ENCODE measurements at regions not wholly inside any gene's neighbourhood (a gene's known extent, or its start where the extent isn't known, plus 50 kb on each side); places are given as distances from the start of the nearest gene placed in this dataset.
"Not testable (repeated sequence)": the region's sequence is repeated elsewhere in the genome, so short reads cannot be mapped to it uniquely, and the experiment has no call there.

- WGBS, 2 donors, result 70 to 71% methylated on average over 3 of the region's 3 CpGs
- no peak for DNase-seq (ENCODE audit: low spot score in 2 of 2)
- Histone ChIP-seq H3K4me1 (no peaks in the 10 kb centered on the region), H3K4me3 (no peak overlapping the region), H3K27me3 (no peaks in the 10 kb centered on the region), H3K27ac (no peak overlapping the region), H3K9me3 (peaks cover 0 to 3% (median 0%) of the 10 kb centered on the region in 4 donors), H3K36me3 (no peaks in the 10 kb centered on the region)
- TF ChIP-seq EP300 (IDR thresholded peaks at IDR 0.05) (no peak), POLR2A (IDR thresholded peaks at IDR 0.05) (no peak), CTCF (IDR thresholded peaks at IDR 0.05) (no peak)
Measured at GRCh38 chr14:43671716-43672485, 835.2 kb downstream of the FSCB start.

DNA sequence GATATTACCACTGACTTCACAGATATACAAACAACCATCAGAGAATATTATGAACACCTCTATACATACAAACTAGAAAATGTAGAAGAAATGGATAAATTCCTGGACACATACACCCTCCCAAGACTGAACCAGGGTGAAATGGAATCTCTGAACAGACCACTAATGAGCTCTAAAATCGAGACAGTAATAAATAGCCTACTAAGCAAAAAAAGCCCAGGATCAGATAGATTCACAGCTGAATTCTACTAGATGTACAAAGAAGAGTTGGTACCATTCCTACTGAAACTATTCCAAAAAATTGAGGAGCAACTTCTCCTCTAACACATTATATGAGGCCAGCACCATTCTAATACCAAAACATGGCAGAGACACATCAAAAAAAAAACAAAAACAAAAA, 837.7 kb downstream of the FSCB start:
- Histone ChIP-seq H3K4me1 (no peaks in the 10 kb centered on the region), H3K4me3 (no peak overlapping the region), H3K36me3 (no peaks in the 10 kb centered on the region), H3K9me3 (peaks cover 0 to 3% (median 0%) of the 10 kb centered on the region in 4 donors), H3K27me3 (no peaks in the 10 kb centered on the region), H3K27ac (no peak overlapping the region)
- DNase-seq (ENCODE audit: low spot score in 2 of 2), result no peak
- TF ChIP-seq EP300 (IDR thresholded peaks at IDR 0.05), result no peak
- TF ChIP-seq POLR2A (IDR thresholded peaks at IDR 0.05), result no peak
- TF ChIP-seq CTCF (IDR thresholded peaks at IDR 0.05), result no peak
- 59 to 75% methylated on average over 1 of the region's 1 CpG for WGBS, 2 donors

DNA sequence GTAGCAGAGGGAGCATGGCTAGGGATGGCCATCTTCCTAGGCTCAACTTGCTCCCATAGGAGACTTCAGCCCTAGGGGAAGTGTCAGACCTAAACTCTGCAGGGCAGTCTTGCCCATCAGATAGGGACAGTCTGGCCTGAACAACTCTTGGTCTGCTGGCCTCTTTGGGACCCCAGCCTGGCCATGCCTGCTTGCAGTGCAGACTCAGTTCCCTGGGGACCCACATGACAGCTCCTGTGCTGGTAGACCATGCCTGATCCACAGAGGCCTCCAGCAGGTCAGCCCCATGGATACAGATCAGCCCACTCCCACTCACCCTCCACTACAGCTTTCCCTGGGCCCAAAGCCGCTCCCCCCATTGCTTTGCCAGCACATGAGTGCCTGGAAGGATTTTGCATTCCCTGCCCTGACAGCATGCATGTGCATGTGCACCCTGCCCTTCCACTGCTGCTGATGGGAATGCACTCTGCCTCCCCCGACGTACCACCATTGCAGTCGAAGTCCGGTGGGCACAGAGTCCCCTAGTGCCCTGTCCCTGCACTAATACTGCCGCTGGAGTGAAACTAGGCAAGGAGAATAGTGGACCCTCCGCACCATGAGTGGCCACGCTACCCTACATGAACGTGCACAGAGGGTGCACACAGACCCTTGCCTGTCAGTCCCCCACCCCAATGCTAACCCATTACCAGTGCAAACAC, 841.4 kb downstream of the FSCB start:
- Histone ChIP-seq H3K4me1 (no peaks in the 10 kb centered on the region), H3K9me3 (peaks cover 0 to 3% (median 0%) of the 10 kb centered on the region in 4 donors), H3K27me3 (no peaks in the 10 kb centered on the region), H3K27ac (no peak overlapping the region), H3K4me3 (no peak overlapping the region), H3K36me3 (no peaks in the 10 kb centered on the region)
- TF ChIP-seq POLR2A (IDR thresholded peaks at IDR 0.05) (no peak), EP300 (IDR thresholded peaks at IDR 0.05) (no peak), CTCF (IDR thresholded peaks at IDR 0.05) (no peak)
- DNase-seq (ENCODE audit: low spot score in 2 of 2), result no peak
- 92 to 93% methylated on average over 8 to 9 of the region's 9 CpGs for WGBS, 2 donors

- H3K36me3 ChIP-seq; H3K27ac ChIP-seq; DNase-seq (ENCODE audit: low spot score in 2 of 2); H3K4me3 ChIP-seq; H3K9me3 ChIP-seq; H3K27me3 ChIP-seq; H3K4me1 ChIP-seq: not testable (repeated sequence)
- 90 to 95% methylated on average over 2 of the region's 2 CpGs for WGBS, 2 donors
Measured at GRCh38 chr14:43655194-43655593, 851.9 kb downstream of the FSCB start.

- 71 to 83% methylated on average over 1 of the region's 1 CpG for WGBS, 2 donors
- H3K4me3 ChIP-seq, result no peak overlapping the region
- no peaks in the 10 kb centered on the region for H3K36me3 ChIP-seq
- DNase-seq (ENCODE audit: low spot score in 2 of 2), result no peak
- peaks cover 0 to 10% (median 0%) of the 10 kb centered on the region in 4 donors for H3K9me3 ChIP-seq
- no peak overlapping the region for H3K27ac ChIP-seq
- no peaks in the 10 kb centered on the region for H3K27me3 ChIP-seq
- TF ChIP-seq CTCF (IDR thresholded peaks at IDR 0.05), result no peak
- TF ChIP-seq EP300 (IDR thresholded peaks at IDR 0.05), result no peak
- TF ChIP-seq POLR2A (IDR thresholded peaks at IDR 0.05), result no peak
- H3K4me1 ChIP-seq, result no peaks in the 10 kb centered on the region
Measured at GRCh38 chr14:43651896-43652295, 855.2 kb downstream of the FSCB start.
